GM12878 (cell line): ENCODE measurements at regions not wholly inside any gene's neighbourhood (a gene's known extent, or its start where the extent isn't known, plus 50 kb on each side); places are given as distances from the start of the nearest gene placed in this dataset.

ENCODE experiments used
- ATAC-seq: fragments of 200-7000 bp; cut with Tn5 transposase; 3 replicates; pipeline ENCODE4 v1.9.1; 2020; ENCODE audit warnings: mild to moderate bottlenecking, moderate library complexity
- BruUV-seq: library from RNA; stranded (reverse); fragments of 400-500 nt; replicated peaks from 2 replicates; lab custom pipeline; 2021; lab: Mats Ljungman, UMichigan
- CTCF ChIA-PET: fragments of 300-600 bp; sonication (Branson Sonifier 250); formaldehyde crosslinking; extraction: SDS; loops from one replicate; lab custom pipeline; 2021; ENCODE audit warnings: inconsistent platforms; lab: Yijun Ruan, JAX
- POLR2A ChIA-PET: fragments of 350-600 bp; formaldehyde crosslinking; extraction: SDS; loops from one replicate; lab custom pipeline; 2021; ENCODE audit warnings: inconsistent platforms; lab: Charles Lee
- RAD21 ChIA-PET: fragments of 300-600 bp; sonication (Branson Sonifier 250); formaldehyde crosslinking; loops from one replicate; lab custom pipeline; 2023; ENCODE audit warnings: antibody characterized with exemption; ENCODE audit not compliant: unreplicated experiment; lab: Charles Lee
- SMC1A ChIA-PET: fragments of 300-600 bp; sonication (Branson Sonifier 250); formaldehyde crosslinking; loops from one replicate; lab custom pipeline; 2023; ENCODE audit not compliant: unreplicated experiment, uncharacterized antibody; lab: Charles Lee
- DNase-seq: peaks from one replicate; pipeline ENCODE4 v3.0.0-alpha.2; 2011; ENCODE audit warnings: low read depth, low spot score
- FAIRE-seq: peaks from 3 replicates; lab custom pipeline; 2011; peaks lifted over from hg19 to GRCh38; lab: Jason Lieb, UNC
- H2AFZ ChIP-seq: 2 replicates; pipeline ENCODE4 v1.6.0; 2011; ENCODE audit warnings: low read depth, low read length, control low read depth; ENCODE audit not compliant: control insufficient read depth
- H3K27ac ChIP-seq: 2 replicates; pipeline ENCODE4 v1.5.1; 2011; ENCODE audit warnings: control low read depth; ENCODE audit not compliant: control insufficient read depth, insufficient read depth
- H3K27me3 ChIP-seq, 2 experiments: replicated peaks in 1 of 2; 2 replicates each; pipeline versions ENCODE4 v1.6.0 to v1.6.1; 2011; ENCODE audit warnings: low read length in 1 of 2; ENCODE audit not compliant: control insufficient read depth in 2 of 2, insufficient read depth in 2 of 2
- H3K36me3 ChIP-seq, 2 experiments: 2 replicates each; pipeline ENCODE4 v1.5.1; 2011; ENCODE audit warnings: low read length in 1 of 2; ENCODE audit not compliant: control insufficient read depth in 2 of 2, insufficient read depth in 2 of 2
- H3K4me1 ChIP-seq: 2 replicates; pipeline ENCODE4 v1.6.1; 2011; ENCODE audit warnings: mild to moderate bottlenecking, low read length, moderate library complexity, mixed read lengths; ENCODE audit not compliant: control insufficient read depth, insufficient read depth
- H3K4me2 ChIP-seq: 2 replicates; pipeline ENCODE4 v1.6.0; 2011; ENCODE audit warnings: control low read depth; ENCODE audit not compliant: control insufficient read depth, insufficient read depth
- H3K4me3 ChIP-seq: fragments of 200-600 bp; sonication (generic); 2 replicates; pipeline ENCODE4 v1.5.1; 2016
- H3K79me2 ChIP-seq: 2 replicates; pipeline ENCODE4 v1.6.0; 2011; ENCODE audit warnings: low read length; ENCODE audit not compliant: control insufficient read depth, insufficient read depth
- H3K9ac ChIP-seq: 2 replicates; pipeline ENCODE4 v1.8.0; 2011; ENCODE audit warnings: low read length, control low read depth, mixed read lengths; ENCODE audit not compliant: control insufficient read depth, insufficient read depth
- H3K9me3 ChIP-seq: replicated peaks from 3 replicates; pipeline ENCODE4 v1.5.1; 2011; ENCODE audit warnings: mild to moderate bottlenecking, low read length; ENCODE audit not compliant: control insufficient read depth, insufficient read depth
- H4K20me1 ChIP-seq: 2 replicates; pipeline ENCODE4 v1.6.0; 2011; ENCODE audit not compliant: control insufficient read depth, insufficient read depth
- CBX5 ChIP-seq: sonication (generic); IDR thresholded peaks from 2 replicates; pipeline ENCODE4 v1.6.1; 2016; ENCODE audit warnings: low read depth, moderate library complexity, mild to moderate bottlenecking, inconsistent platforms
- CEBPB ChIP-seq, 2 experiments: fragments of 150-350 bp in 1 of 2; IDR thresholded peaks; 2 replicates each; pipeline ENCODE4 v1.6.1; 2012 to 2014; ENCODE audit warnings: low read depth in 2 of 2, low read length in 2 of 2, borderline replicate concordance in 1 of 2, inconsistent platforms in 1 of 2
- CREM ChIP-seq: IDR thresholded peaks from 2 replicates; pipeline ENCODE4 v1.6.1; 2014; ENCODE audit warnings: antibody characterized with exemption, low read depth
- EP300 ChIP-seq, 2 experiments: fragments of 150-350 bp in 1 of 2; IDR thresholded peaks; 2 replicates each; pipeline ENCODE4 v1.6.1; 2011 to 2012; ENCODE audit warnings: low read depth in 2 of 2, low read length in 2 of 2, borderline replicate concordance in 1 of 2, improper control_type of control experiment in 1 of 2, inconsistent platforms in 1 of 2; ENCODE audit not compliant: control insufficient read depth in 1 of 2
- MLLT1 ChIP-seq: fragments of 450-650 bp; IDR thresholded peaks from 2 replicates; pipeline ENCODE4 v1.6.1; 2016; ENCODE audit warnings: mild to moderate bottlenecking
- MTA2 ChIP-seq: fragments of 450-650 bp; IDR thresholded peaks from 2 replicates; pipeline ENCODE4 v1.6.1; 2016; ENCODE audit warnings: low read depth, mild to moderate bottlenecking, moderate library complexity
- NFIC ChIP-seq: IDR thresholded peaks from 2 replicates; pipeline ENCODE4 v1.6.1; 2012; ENCODE audit warnings: low read depth, mild to moderate bottlenecking, inconsistent platforms, low read length, moderate library complexity
- NKRF ChIP-seq: fragments of 450-650 bp; conservative IDR thresholded peaks from 2 replicates; pipeline ENCODE4 v1.6.1; 2017; ENCODE audit warnings: mild to moderate bottlenecking, moderate library complexity
- NRF1 ChIP-seq: conservative IDR thresholded peaks from 2 replicates; pipeline ENCODE4 v1.6.1; 2011; ENCODE audit warnings: mild to moderate bottlenecking, low read depth, low read length, improper control_type of control experiment
- POU2F2 ChIP-seq: IDR thresholded peaks from 3 replicates; pipeline ENCODE4 v1.6.1; 2011; ENCODE audit warnings: low read depth, mild to moderate bottlenecking, low read length, borderline replicate concordance
- RBBP5 ChIP-seq: fragments of 200-600 bp; sonication (generic); conservative IDR thresholded peaks from 2 replicates; pipeline ENCODE4 v1.6.1; 2016
- SIN3A ChIP-seq: IDR thresholded peaks from 2 replicates; pipeline ENCODE4 v1.6.1; 2012; ENCODE audit warnings: low read depth, low read length, improper control_type of control experiment
- SKIL ChIP-seq: fragments of 450-650 bp; IDR thresholded peaks from 2 replicates; pipeline ENCODE4 v1.6.1; 2017; ENCODE audit warnings: mild to moderate bottlenecking, low read depth, inconsistent platforms; ENCODE audit not compliant: poor library complexity, severe bottlenecking
- SMAD1 ChIP-seq: fragments of 450-650 bp; IDR thresholded peaks from 2 replicates; pipeline ENCODE4 v1.6.1; 2018; ENCODE audit warnings: mild to moderate bottlenecking, low read depth; ENCODE audit not compliant: partially characterized antibody
- SMC3 ChIP-seq: IDR thresholded peaks from 2 replicates; pipeline ENCODE4 v1.6.1; 2011; ENCODE audit warnings: low read length, improper control_type of control experiment, borderline replicate concordance
- SRF ChIP-seq, 2 experiments: IDR thresholded peaks; 2 replicates each; pipeline ENCODE4 v1.6.1; 2011; ENCODE audit warnings: low read depth in 2 of 2, low read length in 2 of 2, mild to moderate bottlenecking in 1 of 2, moderate library complexity in 1 of 2
- WGBS: methylation state at CpG from one replicate; pipeline ENCODE4 v1.1.6; 2016; ENCODE audit warnings: low lambda C conversion rate; ENCODE audit not compliant: insufficient replicate concordance, insufficient coverage; ENCODE audit errors: missing lambda C conversion rate; 5-methylcytosine and 5-hydroxymethylcytosine counted together
- in situ Hi-C: fragments of 300-500 bp; cut with MboI; formaldehyde crosslinking; loops from 9 replicates; pipeline ENCODE4 v1.14.3; 2018; ENCODE audit warnings: mixed read lengths
- intact Hi-C: fragments of 100-400 bp; cut with micrococcal nuclease; formaldehyde crosslinking; loops from one replicate; pipeline ENCODE4 v1.14.2; 2022; ENCODE audit not compliant: unreplicated experiment

GRCh38 chr1:221892301-221892830 lies 150.5 kb upstream of the DUSP10 start (continued):
- TF ChIP-seq SRF (IDR thresholded peaks at IDR 0.05; ENCODE audit: low read depth in 2 of 2, low read length in 2 of 2) (no peak), NFIC (no peak), EP300 (IDR thresholded peaks at IDR 0.05; ENCODE audit: borderline replicate concordance in 1 of 2, control insufficient read depth in 1 of 2, low read depth in 2 of 2, low read length in 2 of 2) (no peak), SMAD1 (no peak), POU2F2 (no peak)
- TF ChIP-seq, all 136 proteins: peak for 0

- ChIA-PET SMC1A (interaction anchor here (0.8 to 2.6 kb wide), 19 partner anchors 8 to 413 kb away, joined by 3 to 12 read pairs (median 4); no protein-coding TSS in a partner anchor), RAD21 (interaction anchor here (0.7 to 1.6 kb wide), 7 partner anchors 12 to 348 kb away, joined by 3 to 4 read pairs (median 3); no protein-coding TSS in a partner anchor), CTCF (interaction anchor here (0.5 to 2.0 kb wide), 5 partner anchors 13 to 150 kb away, joined by 3 to 12 read pairs (median 6); partner anchors contain the start of gene DUSP10), POLR2A (no interaction called here)
- intact Hi-C loops: no loop called here
- Histone ChIP-seq H4K20me1 (no peaks in the 10 kb centered on the region), H3K4me2 (no peak overlapping the region), H3K4me1 (no peaks in the 10 kb centered on the region; the same call in 1 of the 2 replicates), H3K9me3 (no peaks in the 10 kb centered on the region; the same call in 2 of the 3 replicates), H2AFZ (no peak overlapping the region), H3K36me3 (no peaks in the 10 kb centered on the region), H3K79me2 (no peaks in the 10 kb centered on the region), H3K27me3 (no peaks in the 10 kb centered on the region), H3K9ac (no peak overlapping the region), H3K4me3 (no peak overlapping the region), H3K27ac (no peak overlapping the region)
- BruUV-seq: no TSS peak
- 0% methylated on average over 1 of the region's 1 CpG for WGBS
- no peak for FAIRE-seq
- in situ Hi-C loops: no loop called here
- no peak for ATAC-seq
- no peak for TF ChIP-seq SMC3
- TF ChIP-seq POU2F2: no peak
- no peak for TF ChIP-seq RBBP5
- no peak for TF ChIP-seq NRF1
- TF ChIP-seq CBX5: no peak
- TF ChIP-seq NKRF: no peak
- TF ChIP-seq CREM: no peak
- no peak for TF ChIP-seq CEBPB (IDR thresholded peaks at IDR 0.05; ENCODE audit: borderline replicate concordance in 1 of 2, low read depth in 2 of 2, low read length in 2 of 2)
- no peak for TF ChIP-seq SIN3A
- TF ChIP-seq MTA2: no peak
- TF ChIP-seq SKIL: no peak
- no peak for TF ChIP-seq MLLT1
- no peak for DNase-seq
These were observed 149.8 kb upstream of the DUSP10 start for GRCh38 chr1:221891708-221892107.
